T-cell (primary cell): ENCODE measurements at regions not wholly inside any gene's neighbourhood (a gene's known extent, or its start where the extent isn't known, plus 50 kb on each side); places are given as distances from the start of the nearest gene placed in this dataset.

Experiments used
- ATAC-seq, 4 experiments: fragments of 200-7000 bp in 3 of 4; fragments of 150-1000 bp in 1 of 4; cut with Tn5 transposase; replicated peaks in 1 of 4; 1 replicate in 3 of 4; 2 replicates in 1 of 4; pipeline ENCODE4 v1.10.0; 2021; ENCODE audit warnings: moderate library complexity in 3 of 4, mild to moderate bottlenecking in 2 of 4, moderate number of reproducible peaks in 1 of 4
- CTCF ChIA-PET, 2 donors: fragments of 300-600 bp; sonication (Branson Sonifier 250); formaldehyde crosslinking; loops; one replicate each; lab custom pipeline; 2022; ENCODE audit warnings: antibody characterized with exemption in 2 of 2; lab: Charles Lee
- POLR2A ChIA-PET, 2 donors: fragments of 300-600 bp; sonication (Branson Sonifier 250); formaldehyde crosslinking; loops; one replicate each; lab custom pipeline; 2022; ENCODE audit warnings: antibody characterized with exemption in 2 of 2; lab: Charles Lee
- DNase-seq, 35 experiments: peaks; one replicate each; pipeline versions ENCODE4 v3.0.0 to v3.0.0-alpha.2; 2013 to 2023
- H3K27ac ChIP-seq: one replicate; pipeline ENCODE4 v1.5.1; 2013; ENCODE audit warnings: low read length
- H3K27me3 ChIP-seq, 2 experiments: replicated peaks in 1 of 2; 1 replicate in 1 of 2; 2 replicates in 1 of 2; pipeline versions ENCODE4 v1.6.1 to v1.7.0; 2013; ENCODE audit warnings: low read length in 1 of 2, mixed read lengths in 1 of 2; ENCODE audit not compliant: control insufficient read depth in 2 of 2, insufficient read depth in 2 of 2; ENCODE audit errors: extremely low read depth in 1 of 2
- H3K36me3 ChIP-seq, 2 donors: 1 replicate in 1 of 2; 2 replicates in 1 of 2; pipeline versions ENCODE4 v1.6.1 to v1.7.0; 2013; ENCODE audit warnings: low read length in 1 of 2; ENCODE audit not compliant: control insufficient read depth in 2 of 2, insufficient read depth in 1 of 2; ENCODE audit errors: extremely low read depth in 1 of 2
- H3K4me1 ChIP-seq, 2 experiments: 1 replicate in 1 of 2; 2 replicates in 1 of 2; pipeline versions ENCODE4 v1.6.1 to v1.7.0; 2013; ENCODE audit warnings: low read length in 2 of 2, mixed read lengths in 1 of 2; ENCODE audit not compliant: insufficient read depth in 2 of 2, control insufficient read depth in 1 of 2; ENCODE audit errors: extremely low read depth in 1 of 2
- H3K4me3 ChIP-seq, 2 donors: 1 replicate in 1 of 2; 2 replicates in 1 of 2; pipeline versions ENCODE4 v1.5.1 to v1.7.0; 2013; ENCODE audit warnings: mild to moderate bottlenecking in 2 of 2, low read length in 1 of 2, moderate library complexity in 1 of 2; ENCODE audit not compliant: control insufficient read depth in 1 of 2; ENCODE audit errors: extremely low read depth in 1 of 2
- H3K9me3 ChIP-seq: 2 replicates; pipeline ENCODE4 v1.7.0; 2013
- H3K27ac Mint-ChIP-seq, 2 donors: one replicate each; pipeline ENCODE4 v1.8.0; 2020 to 2021; ENCODE audit warnings: mild to moderate bottlenecking in 2 of 2, mixed read lengths in 2 of 2
- H3K27me3 Mint-ChIP-seq, 2 donors: one replicate each; pipeline ENCODE4 v1.8.0; 2021 to 2022; ENCODE audit warnings: mixed read lengths in 2 of 2
- H3K36me3 Mint-ChIP-seq: one replicate; pipeline ENCODE4 v1.8.0; 2021; ENCODE audit warnings: mixed read lengths
- H3K4me1 Mint-ChIP-seq, 3 donors: one replicate each; pipeline ENCODE4 v1.8.0; 2020 to 2022; ENCODE audit warnings: mixed read lengths in 3 of 3, mild to moderate bottlenecking in 1 of 3
- H3K4me3 Mint-ChIP-seq, 3 donors: one replicate each; pipeline ENCODE4 v1.8.0; 2020 to 2022; ENCODE audit warnings: mild to moderate bottlenecking in 3 of 3, mixed read lengths in 3 of 3, moderate library complexity in 3 of 3
- H3K9me3 Mint-ChIP-seq, 3 donors: one replicate each; pipeline ENCODE4 v1.8.0; 2020 to 2022; ENCODE audit warnings: mixed read lengths in 3 of 3
- WGBS: methylation state at CpG from one replicate; pipeline ENCODE4 v1.1.5; 2013; ENCODE audit warnings: missing lambda C conversion rate; ENCODE audit not compliant: insufficient coverage; 5-methylcytosine and 5-hydroxymethylcytosine counted together

DNA sequence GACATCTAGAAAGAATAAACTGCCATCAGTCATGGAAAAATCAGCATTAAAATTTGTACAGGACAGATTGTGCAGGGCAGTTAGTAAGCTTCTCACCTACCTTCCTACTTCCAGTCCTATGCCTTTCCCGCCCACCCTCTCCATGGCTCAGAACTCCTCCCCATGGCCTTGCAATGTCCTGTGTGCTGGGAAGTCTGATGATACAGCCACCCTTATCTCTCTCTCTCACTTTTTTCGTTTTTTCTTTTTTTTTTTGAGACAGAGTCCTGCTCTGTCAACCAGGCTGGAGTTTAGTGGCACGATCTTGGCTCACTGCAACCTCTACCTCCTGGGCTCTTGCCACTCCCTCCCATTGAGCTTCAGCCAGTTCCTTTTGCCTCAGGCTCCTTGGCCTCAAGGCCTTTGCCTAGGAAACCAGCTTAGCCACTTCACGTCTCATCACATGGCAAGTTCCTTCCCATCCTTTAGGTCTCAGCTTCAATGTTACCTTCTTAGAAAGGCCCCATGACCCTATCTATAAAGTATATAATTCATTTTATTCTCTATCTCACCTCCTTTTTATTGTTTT, 259.7 kb downstream of the NKX6-1 start:
- Mint-ChIP-seq H3K9me3 (peaks cover 0 to 10% (median 8%) of the 10 kb centered on the region in 3 donors), H3K4me3 (no peak overlapping the region), H3K27me3 (no peaks in the 10 kb centered on the region), H3K27ac (no peak overlapping the region), H3K4me1 (no peaks in the 10 kb centered on the region), H3K36me3 (no peaks in the 10 kb centered on the region)
- ATAC-seq (no peak), DNase-seq (no peak)
- H3K9me3 ChIP-seq: no peaks in the 10 kb centered on the region
- CTCF ChIA-PET: no interaction called here
- no peak overlapping the region for H3K4me3 ChIP-seq
- no peaks in the 10 kb centered on the region for H3K4me1 ChIP-seq
- POLR2A ChIA-PET: no interaction called here
- H3K36me3 ChIP-seq: no peaks in the 10 kb centered on the region
- 68% methylated on average over 3 of the region's 4 CpGs for WGBS
- H3K27me3 ChIP-seq: no peaks in the 10 kb centered on the region
- no peak overlapping the region for H3K27ac ChIP-seq

DNA sequence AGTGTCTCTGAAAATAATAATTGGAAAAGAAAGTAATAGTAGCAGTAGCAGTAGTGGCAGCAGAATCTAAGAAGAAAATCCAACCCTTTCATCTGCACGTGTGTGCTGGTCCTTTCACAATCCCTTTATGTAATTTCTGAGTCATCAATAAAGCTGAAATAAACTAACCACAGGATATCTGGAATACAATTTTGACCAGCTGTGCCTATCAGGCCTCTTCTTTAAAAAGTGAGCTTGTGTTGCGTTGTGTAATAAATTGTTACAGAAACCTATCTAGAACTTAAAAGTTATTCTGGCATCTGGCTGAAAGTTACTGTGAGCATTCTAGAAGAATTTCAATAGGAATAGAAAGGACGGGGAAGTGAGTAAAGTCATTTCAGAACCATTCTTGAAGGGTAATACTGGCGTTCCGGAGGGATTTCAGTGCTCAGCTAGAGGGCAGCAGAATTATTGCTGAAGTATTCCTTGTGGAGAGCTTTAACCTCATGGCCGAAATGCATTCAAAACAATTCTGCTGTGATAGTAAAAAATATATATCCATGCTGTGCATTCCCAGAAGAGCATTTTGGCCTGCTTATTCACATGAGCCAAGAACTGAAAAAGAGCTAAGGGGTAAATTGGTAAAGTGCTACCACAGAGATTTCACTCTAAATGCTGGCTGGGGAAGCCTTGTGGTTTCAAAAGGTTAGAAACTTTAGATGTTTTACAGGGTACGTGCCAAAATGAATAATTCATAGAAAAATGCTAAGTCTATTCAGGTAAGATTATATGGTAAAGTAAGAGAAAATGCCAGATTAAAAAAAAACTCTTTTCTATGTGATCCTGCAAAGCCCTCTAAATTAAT, 260.6 kb downstream of the NKX6-1 start:
- no peak overlapping the region for H3K27ac Mint-ChIP-seq
- H3K36me3 Mint-ChIP-seq: no peaks in the 10 kb centered on the region

DNA sequence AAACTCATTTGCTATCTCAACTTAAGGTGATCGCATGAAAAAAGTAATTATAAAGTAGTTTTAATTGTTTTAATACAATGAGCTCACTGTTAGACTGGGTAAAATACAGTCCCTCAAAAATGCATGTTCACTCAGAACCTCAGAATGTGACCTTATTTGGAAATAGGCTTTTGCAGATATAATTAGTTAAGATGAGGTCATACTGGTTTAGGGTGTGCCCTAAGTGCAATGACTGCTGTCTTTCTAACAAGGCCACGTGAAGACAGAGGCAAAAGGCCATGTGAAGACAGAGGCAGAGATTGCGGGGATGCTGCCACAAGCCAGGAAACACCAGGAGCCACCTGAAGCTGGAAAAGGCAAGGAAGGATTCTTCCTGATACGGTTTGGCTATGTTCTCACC, 262.1 kb downstream of the NKX6-1 start:
- H3K27ac ChIP-seq: no peak overlapping the region
- Mint-ChIP-seq H3K36me3 (no peaks in the 10 kb centered on the region), H3K4me3 (no peak overlapping the region), H3K27ac (no peak overlapping the region), H3K4me1 (no peaks in the 10 kb centered on the region), H3K9me3 (peaks cover 0 to 10% (median 10%) of the 10 kb centered on the region in 3 donors), H3K27me3 (no peaks in the 10 kb centered on the region)
- ATAC-seq: no peak
- no peaks in the 10 kb centered on the region for H3K9me3 ChIP-seq
- no peaks in the 10 kb centered on the region for H3K27me3 ChIP-seq
- H3K36me3 ChIP-seq: no peaks in the 10 kb centered on the region
- no peak for DNase-seq
- WGBS: 14% methylated on average over 1 of the region's 4 CpGs
- no peak overlapping the region for H3K4me3 ChIP-seq
- CTCF ChIA-PET: no interaction called here
- H3K4me1 ChIP-seq: no peaks in the 10 kb centered on the region
- POLR2A ChIA-PET: no interaction called here

More for the DNA sequence above, 260.6 kb downstream of the NKX6-1 start:
- Histone ChIP-seq H3K36me3 (no peaks in the 10 kb centered on the region), H3K27ac (no peak overlapping the region), H3K27me3 (no peaks in the 10 kb centered on the region), H3K4me3 (no peak overlapping the region), H3K4me1 (no peaks in the 10 kb centered on the region), H3K9me3 (no peaks in the 10 kb centered on the region)
- no peaks in the 10 kb centered on the region for H3K27me3 Mint-ChIP-seq
- no peak overlapping the region for H3K4me3 Mint-ChIP-seq
- WGBS: 52% methylated on average over 3 of the region's 7 CpGs
- H3K4me1 Mint-ChIP-seq: no peaks in the 10 kb centered on the region
- H3K9me3 Mint-ChIP-seq: peaks cover 0 to 10% (median 8%) of the 10 kb centered on the region in 3 donors
- ChIA-PET CTCF (no interaction called here), POLR2A (no interaction called here)
- DNase-seq (no peak), ATAC-seq (no peak)

DNA sequence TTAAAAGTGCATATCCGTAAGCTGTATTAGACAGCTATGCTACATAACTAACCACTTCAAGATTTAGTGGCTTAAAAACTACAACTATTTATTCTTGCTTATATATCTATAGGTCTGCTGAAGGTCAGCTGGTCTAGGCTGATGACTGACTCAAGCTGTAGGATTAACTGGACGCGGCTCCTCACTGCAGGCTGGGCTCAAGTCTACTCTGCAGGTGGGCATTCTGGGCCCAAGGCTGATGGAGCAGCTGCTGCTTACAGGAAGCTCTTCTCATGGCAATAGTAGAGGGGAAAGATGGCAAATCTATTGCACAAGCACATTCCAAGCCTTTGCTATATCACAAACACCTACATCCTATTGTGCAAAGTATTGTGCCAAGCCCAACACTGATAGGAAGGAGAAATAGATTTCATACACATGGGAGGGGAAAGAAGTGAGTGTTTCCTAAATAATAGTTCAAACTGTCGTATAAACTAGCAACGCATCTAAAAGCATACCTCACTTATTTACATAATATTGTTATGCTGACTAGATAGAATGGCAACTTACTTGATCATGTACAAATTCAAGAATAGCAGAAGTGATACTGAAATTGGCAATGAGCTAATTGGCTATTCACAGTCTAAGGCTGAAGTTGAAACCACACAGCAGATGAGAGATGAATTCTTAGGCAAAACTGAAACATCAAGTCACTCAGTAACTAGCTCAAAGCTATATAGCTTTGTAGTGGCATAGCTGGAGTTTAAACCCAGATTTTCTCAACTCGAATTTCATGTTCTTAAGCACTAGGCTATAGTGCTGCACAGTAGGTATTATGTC, 263.8 kb downstream of the NKX6-1 start:
- H3K9me3 ChIP-seq: no peaks in the 10 kb centered on the region
- H3K36me3 Mint-ChIP-seq: no peaks in the 10 kb centered on the region
- ChIA-PET CTCF (no interaction called here), POLR2A (no interaction called here)
- H3K9me3 Mint-ChIP-seq: peaks cover 0 to 4% (median 4%) of the 10 kb centered on the region in 3 donors
- H3K27me3 Mint-ChIP-seq: no peaks in the 10 kb centered on the region
- H3K27ac ChIP-seq: no peak overlapping the region
- no peak for ATAC-seq
- H3K4me3 Mint-ChIP-seq: no peak overlapping the region
- no peaks in the 10 kb centered on the region for H3K27me3 ChIP-seq
- no peaks in the 10 kb centered on the region for H3K4me1 ChIP-seq
- WGBS: 100% methylated on average over 2 of the region's 6 CpGs
- no peak overlapping the region for H3K27ac Mint-ChIP-seq
- no peaks in the 10 kb centered on the region for H3K4me1 Mint-ChIP-seq
- no peaks in the 10 kb centered on the region for H3K36me3 ChIP-seq
- H3K4me3 ChIP-seq: no peak overlapping the region
- DNase-seq: no peak

DNA sequence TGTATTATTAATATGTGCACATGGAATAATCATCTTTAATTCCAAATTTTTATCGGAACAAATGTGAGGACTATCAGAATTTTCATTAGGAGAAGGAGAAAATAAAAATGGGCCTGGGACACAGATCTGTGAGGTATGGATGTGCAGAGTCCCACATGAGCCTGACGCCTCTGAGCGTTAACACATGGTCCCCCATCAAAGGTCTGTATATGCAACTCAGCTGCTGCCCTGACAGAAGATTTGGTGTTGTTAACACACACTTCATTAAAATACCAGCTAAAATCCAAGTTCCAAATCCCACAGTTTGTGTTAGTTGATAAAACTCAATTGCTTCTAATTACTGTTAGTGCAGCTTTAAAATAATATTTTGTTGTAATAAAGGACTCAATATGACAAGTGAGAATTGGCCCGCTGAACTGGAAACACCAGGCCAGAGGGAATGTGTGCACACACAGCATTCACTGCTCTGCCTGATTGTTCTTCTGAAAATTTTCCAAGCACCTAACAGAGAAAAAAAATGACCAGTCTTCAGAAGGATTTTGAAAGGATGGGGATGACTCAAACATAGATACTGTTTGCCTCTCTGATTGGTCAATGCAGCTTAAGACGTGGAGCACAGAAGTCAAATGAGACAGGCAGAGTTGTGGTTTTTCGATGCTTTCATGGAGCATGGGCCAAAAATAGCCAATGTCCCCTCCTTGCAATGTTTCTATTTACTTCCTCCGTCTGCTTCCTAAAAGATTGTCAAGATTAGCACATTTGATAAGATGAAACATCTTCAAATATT, 266.6 kb downstream of the NKX6-1 start:
- Mint-ChIP-seq H3K4me1 (no peaks in the 10 kb centered on the region), H3K36me3 (no peaks in the 10 kb centered on the region), H3K9me3 (peaks cover 0 to 4% (median 0%) of the 10 kb centered on the region in 3 donors), H3K4me3 (no peak overlapping the region), H3K27ac (no peak overlapping the region), H3K27me3 (no peaks in the 10 kb centered on the region)
- Histone ChIP-seq H3K27me3 (no peaks in the 10 kb centered on the region), H3K9me3 (no peaks in the 10 kb centered on the region), H3K4me1 (no peaks in the 10 kb centered on the region), H3K27ac (no peak overlapping the region), H3K4me3 (no peak overlapping the region), H3K36me3 (no peaks in the 10 kb centered on the region)
- no peak for ATAC-seq
- DNase-seq: no peak
- ChIA-PET CTCF (no interaction called here), POLR2A (no interaction called here)
- WGBS: 80% methylated on average over 2 of the region's 7 CpGs

DNA sequence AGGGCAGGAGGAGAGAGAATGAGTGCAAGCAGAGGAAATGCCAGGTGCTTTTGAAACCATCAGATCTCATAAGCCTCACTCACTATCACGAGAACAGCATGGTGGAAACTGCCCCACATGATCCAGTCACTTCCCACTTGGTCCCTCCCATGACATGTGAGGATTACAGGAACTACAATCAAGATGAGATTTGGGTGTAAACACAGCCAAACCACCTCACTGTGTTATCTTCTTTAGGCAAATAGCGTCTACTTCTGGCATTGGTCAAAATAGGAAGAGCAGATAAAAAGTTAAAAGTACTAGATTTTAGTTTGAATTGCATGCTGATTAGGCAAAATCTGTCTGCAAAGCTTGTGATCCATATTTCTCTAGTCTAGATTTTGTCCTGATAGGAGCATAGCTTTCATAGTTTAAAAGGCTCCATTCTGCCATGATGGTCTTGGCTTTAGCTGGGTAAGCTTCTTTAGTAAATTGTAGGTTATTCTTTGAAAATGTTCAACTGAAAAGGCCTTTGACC, 267.5 kb downstream of the NKX6-1 start:
- no peak overlapping the region for H3K4me3 ChIP-seq
- WGBS: no CpG with 5 or more reads among the region's 2 CpGs

More for the DNA sequence above, 267.5 kb downstream of the NKX6-1 start:
- CTCF ChIA-PET: no interaction called here
- no peaks in the 10 kb centered on the region for H3K4me1 ChIP-seq
- no peak overlapping the region for H3K27ac ChIP-seq
- Mint-ChIP-seq H3K36me3 (no peaks in the 10 kb centered on the region), H3K4me1 (no peaks in the 10 kb centered on the region), H3K27me3 (no peaks in the 10 kb centered on the region), H3K9me3 (peaks cover 0 to 4% (median 0%) of the 10 kb centered on the region in 3 donors), H3K4me3 (no peak overlapping the region), H3K27ac (no peak overlapping the region)
- no peaks in the 10 kb centered on the region for H3K36me3 ChIP-seq
- ATAC-seq (no peak), DNase-seq (no peak)
- POLR2A ChIA-PET: no interaction called here
- H3K27me3 ChIP-seq: no peaks in the 10 kb centered on the region
- H3K9me3 ChIP-seq: no peaks in the 10 kb centered on the region
